D721Med (cell line): ENCODE measurements at regions not wholly inside any gene's neighbourhood (a gene's known extent, or its start where the extent isn't known, plus 50 kb on each side); places are given as distances from the start of the nearest gene placed in this dataset.

Experiments
- DNase-seq: peaks from one replicate; pipeline ENCODE4 v3.0.0; 2011; ENCODE audit warnings: low spot score; ENCODE audit not compliant: insufficient read length
- FAIRE-seq: peaks from 2 replicates; lab custom pipeline; 2011; peaks lifted over from hg19 to GRCh38; lab: Jason Lieb, UNC
- TF ChIP-seq, protein P1 (sequence below): IDR thresholded peaks from 2 replicates; pipeline ENCODE4 v1.5.1; 2012; ENCODE audit warnings: mild to moderate bottlenecking, control low read depth; ENCODE audit not compliant: insufficient read depth; ENCODE audit errors: missing control alignments

- FAIRE-seq: no peak
- DNase-seq: no peak
- TF ChIP-seq, protein P1, sequence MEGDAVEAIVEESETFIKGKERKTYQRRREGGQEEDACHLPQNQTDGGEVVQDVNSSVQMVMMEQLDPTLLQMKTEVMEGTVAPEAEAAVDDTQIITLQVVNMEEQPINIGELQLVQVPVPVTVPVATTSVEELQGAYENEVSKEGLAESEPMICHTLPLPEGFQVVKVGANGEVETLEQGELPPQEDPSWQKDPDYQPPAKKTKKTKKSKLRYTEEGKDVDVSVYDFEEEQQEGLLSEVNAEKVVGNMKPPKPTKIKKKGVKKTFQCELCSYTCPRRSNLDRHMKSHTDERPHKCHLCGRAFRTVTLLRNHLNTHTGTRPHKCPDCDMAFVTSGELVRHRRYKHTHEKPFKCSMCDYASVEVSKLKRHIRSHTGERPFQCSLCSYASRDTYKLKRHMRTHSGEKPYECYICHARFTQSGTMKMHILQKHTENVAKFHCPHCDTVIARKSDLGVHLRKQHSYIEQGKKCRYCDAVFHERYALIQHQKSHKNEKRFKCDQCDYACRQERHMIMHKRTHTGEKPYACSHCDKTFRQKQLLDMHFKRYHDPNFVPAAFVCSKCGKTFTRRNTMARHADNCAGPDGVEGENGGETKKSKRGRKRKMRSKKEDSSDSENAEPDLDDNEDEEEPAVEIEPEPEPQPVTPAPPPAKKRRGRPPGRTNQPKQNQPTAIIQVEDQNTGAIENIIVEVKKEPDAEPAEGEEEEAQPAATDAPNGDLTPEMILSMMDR: no peak
These were observed 170.3 kb upstream of the VRK2 start for GRCh38 chr2:57876313-57876712.

DNA sequence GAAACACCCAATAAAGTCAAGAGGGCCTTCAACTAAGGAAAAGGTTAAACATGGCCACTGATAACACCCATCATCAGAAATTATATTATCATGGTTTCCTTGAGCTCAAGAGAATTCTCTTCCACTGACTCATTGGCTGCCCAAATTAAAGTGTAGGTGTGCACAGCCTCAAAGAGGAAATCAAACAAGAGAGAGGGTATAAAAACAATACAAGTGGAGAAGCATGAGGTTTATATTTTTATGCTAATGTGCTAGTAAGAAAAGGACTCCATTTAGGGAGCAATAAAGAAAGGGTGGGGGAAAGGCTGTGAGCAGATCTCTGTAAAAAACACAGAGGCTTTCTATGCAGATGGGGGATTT is 168.8 kb upstream of the VRK2 start:
- FAIRE-seq: no peak
- no peak for DNase-seq

DNA sequence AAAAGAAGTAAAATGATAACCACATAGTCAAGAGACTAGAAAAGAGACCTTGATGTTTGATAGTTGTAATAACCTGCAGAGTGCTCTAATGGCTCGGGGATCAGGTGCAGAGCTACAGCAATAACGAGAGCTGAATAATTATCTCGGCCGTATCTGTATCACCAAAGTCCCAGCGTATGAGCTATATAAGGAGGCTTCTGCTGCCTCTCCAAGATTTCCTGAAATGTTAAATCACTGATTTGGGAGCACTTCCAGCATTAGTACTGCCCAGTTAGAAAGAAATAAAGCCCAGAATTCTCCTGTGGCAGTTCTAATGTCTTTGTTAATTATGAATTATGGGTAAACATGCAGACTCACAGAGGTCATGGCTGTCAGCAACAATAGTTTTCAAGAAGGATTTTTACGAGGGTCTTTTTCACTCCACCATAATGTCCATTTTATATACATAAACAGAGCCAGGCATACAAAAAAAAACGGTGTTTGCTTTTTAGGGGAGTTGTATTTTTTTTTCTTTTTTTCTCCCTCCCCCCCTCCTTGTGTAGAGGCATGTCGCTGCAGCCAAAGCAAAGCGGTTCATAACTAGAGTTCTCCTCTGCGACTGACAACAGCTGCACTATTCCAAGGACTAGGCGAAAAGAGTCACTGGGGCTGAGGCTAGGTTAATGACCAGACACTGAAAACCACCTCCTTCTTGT is 168.3 kb upstream of the VRK2 start:
- no peak for DNase-seq
- TF ChIP-seq, protein P1: no peak
- FAIRE-seq: no peak

More for the DNA sequence above, 168.8 kb upstream of the VRK2 start:
- TF ChIP-seq, protein P1: no peak

DNA sequence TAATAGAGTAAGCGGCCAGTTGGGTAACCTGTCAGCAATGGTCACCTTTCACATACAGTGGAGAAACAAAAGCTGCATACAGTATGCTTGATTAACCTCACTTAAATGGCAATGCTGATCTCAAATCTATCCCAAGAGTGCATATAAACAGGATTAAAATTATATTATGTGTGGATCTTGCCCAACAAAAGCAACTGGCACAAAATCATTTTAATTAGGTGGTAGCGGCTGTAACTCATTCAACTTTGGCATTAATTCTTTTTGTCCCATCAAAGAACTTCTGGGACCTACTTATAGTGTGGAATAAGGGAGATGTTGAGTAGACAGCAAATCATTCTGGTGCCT is 167.8 kb upstream of the VRK2 start:
- no peak for FAIRE-seq
- DNase-seq: no peak
- TF ChIP-seq, protein P1: no peak

GRCh38 chr2:57880446-57880845 is 166.2 kb upstream of the VRK2 start:
- TF ChIP-seq, protein P1: no peak
- DNase-seq (no peak), FAIRE-seq (no peak)

GRCh38 chr2:57880967-57881366 is 165.6 kb upstream of the VRK2 start:
- TF ChIP-seq, protein P1: no peak
- DNase-seq: no peak
- FAIRE-seq: no peak
